CD4-positive, CD25-positive, alpha-beta regulatory T cell (primary cell): ENCODE measurements at regions not wholly inside any gene's neighbourhood (a gene's known extent, or its start where the extent isn't known, plus 50 kb on each side); places are given as distances from the start of the nearest gene placed in this dataset.

ENCODE experiments used
- ATAC-seq, 2 donors: fragments of 150-1000 bp; cut with Tn5 transposase; one replicate each; pipeline ENCODE4 v1.10.0; 2021; ENCODE audit warnings: low read depth in 2 of 2, moderate number of reproducible peaks in 2 of 2, moderate library complexity in 1 of 2
- DNase-seq, 3 donors: peaks; one replicate each; pipeline versions ENCODE4 v3.0.0 to v3.0.0-alpha.2; 2012 to 2022; ENCODE audit warnings: mixed read lengths in 1 of 3
- H3K27ac ChIP-seq: one replicate; pipeline ENCODE4 v1.7.0; 2013; ENCODE audit warnings: mild to moderate bottlenecking, low read length; ENCODE audit not compliant: insufficient read depth, poor library complexity, severe bottlenecking
- H3K27me3 ChIP-seq: one replicate; pipeline ENCODE4 v1.7.0; 2013; ENCODE audit warnings: low read length; ENCODE audit not compliant: control insufficient read depth, insufficient read depth
- H3K36me3 ChIP-seq: one replicate; pipeline ENCODE4 v1.7.0; 2013; ENCODE audit warnings: mild to moderate bottlenecking, low read length, moderate library complexity; ENCODE audit not compliant: control insufficient read depth, insufficient read depth
- H3K4me1 ChIP-seq: 2 replicates; pipeline ENCODE4 v1.7.0; 2013; ENCODE audit warnings: mild to moderate bottlenecking, low read length; ENCODE audit not compliant: insufficient read depth, control insufficient read depth, poor library complexity, severe bottlenecking
- H3K4me3 ChIP-seq: one replicate; pipeline ENCODE4 v1.7.0; 2013; ENCODE audit warnings: low read depth, mild to moderate bottlenecking, low read length, moderate library complexity
- H3K9me3 ChIP-seq, 2 experiments: 1 replicate in 1 of 2; 2 replicates in 1 of 2; pipeline ENCODE4 v1.7.0; 2013; ENCODE audit warnings: low read length in 2 of 2, mild to moderate bottlenecking in 1 of 2, moderate library complexity in 1 of 2; ENCODE audit not compliant: control insufficient read depth in 2 of 2
- H3K27ac Mint-ChIP-seq, 3 donors: one replicate each; pipeline ENCODE4 v1.8.0; 2020 to 2022; ENCODE audit warnings: mild to moderate bottlenecking in 3 of 3, mixed read lengths in 3 of 3, moderate library complexity in 2 of 3
- H3K27me3 Mint-ChIP-seq: one replicate; pipeline ENCODE4 v1.8.0; 2022; ENCODE audit warnings: mild to moderate bottlenecking, mixed read lengths
- H3K36me3 Mint-ChIP-seq: one replicate; pipeline ENCODE4 v1.8.0; 2020; ENCODE audit warnings: mixed read lengths
- H3K4me1 Mint-ChIP-seq, 4 donors: one replicate each; pipeline ENCODE4 v1.8.0; 2020 to 2022; ENCODE audit warnings: mixed read lengths in 4 of 4, mild to moderate bottlenecking in 1 of 4
- H3K4me3 Mint-ChIP-seq, 4 donors: one replicate each; pipeline ENCODE4 v1.8.0; 2020 to 2022; ENCODE audit warnings: mild to moderate bottlenecking in 4 of 4, mixed read lengths in 4 of 4, moderate library complexity in 3 of 4
- H3K9me3 Mint-ChIP-seq, 7 donors: one replicate each; pipeline ENCODE4 v1.8.0; 2020 to 2022; ENCODE audit warnings: mixed read lengths in 7 of 7, mild to moderate bottlenecking in 3 of 7, moderate library complexity in 2 of 7

DNA sequence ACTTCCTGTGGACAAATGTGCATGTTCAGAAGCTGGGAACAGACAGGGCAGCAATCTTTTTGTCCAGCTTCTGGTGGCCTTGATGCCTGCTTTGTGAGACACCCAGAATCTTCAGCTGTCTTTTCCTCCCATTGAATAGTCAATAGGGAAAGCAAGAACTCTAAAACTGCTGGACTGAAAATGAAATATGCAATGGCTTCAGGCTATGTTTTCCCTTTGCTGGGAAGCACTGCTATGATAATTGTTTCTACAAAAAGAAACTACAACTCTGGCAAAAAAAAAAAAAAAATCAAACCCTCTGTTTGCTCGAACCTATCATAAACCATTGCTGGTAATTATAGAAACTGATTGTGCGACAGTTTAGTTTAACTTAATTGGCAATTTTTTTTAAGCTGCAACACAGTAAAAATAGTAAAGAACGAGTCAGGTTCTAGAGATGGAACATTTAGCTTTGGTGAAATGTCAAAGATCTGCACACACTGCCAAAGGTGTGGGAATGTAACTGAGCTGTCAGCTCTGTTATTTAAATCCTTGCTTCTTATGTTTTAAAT, 79.1 kb upstream of the NEUROD6 start:
- Mint-ChIP-seq H3K9me3 (peaks cover 0 to 2% (median 0%) of the 10 kb centered on the region in 7 donors), H3K36me3 (no peaks in the 10 kb centered on the region), H3K27ac (no peak overlapping the region), H3K4me1 (no peaks in the 10 kb centered on the region), H3K27me3 (no peaks in the 10 kb centered on the region), H3K4me3 (no peak overlapping the region)
- no peaks in the 10 kb centered on the region for H3K9me3 ChIP-seq
- ATAC-seq (no peak), DNase-seq (no peak)
- no peak overlapping the region for H3K4me3 ChIP-seq
- H3K27me3 ChIP-seq: no peaks in the 10 kb centered on the region
- H3K27ac ChIP-seq: no peak overlapping the region
- no peaks in the 10 kb centered on the region for H3K36me3 ChIP-seq
- H3K4me1 ChIP-seq: no peaks in the 10 kb centered on the region

- no peaks in the 10 kb centered on the region for H3K36me3 Mint-ChIP-seq
- DNase-seq (no peak), ATAC-seq (no peak)
- H3K9me3 Mint-ChIP-seq: peaks cover 0 to 2% (median 0%) of the 10 kb centered on the region in 7 donors
- H3K4me1 ChIP-seq: no peaks in the 10 kb centered on the region
- no peaks in the 10 kb centered on the region for H3K9me3 ChIP-seq
- no peaks in the 10 kb centered on the region for H3K27me3 Mint-ChIP-seq
- no peaks in the 10 kb centered on the region for H3K4me1 Mint-ChIP-seq
- H3K4me3 ChIP-seq: no peak overlapping the region
- no peak overlapping the region for H3K27ac ChIP-seq
- no peak overlapping the region for H3K27ac Mint-ChIP-seq
- H3K27me3 ChIP-seq: no peaks in the 10 kb centered on the region
- H3K36me3 ChIP-seq: no peaks in the 10 kb centered on the region
- no peak overlapping the region for H3K4me3 Mint-ChIP-seq
Measured at GRCh38 chr7:31420948-31421347, 80.4 kb upstream of the NEUROD6 start.

- Mint-ChIP-seq H3K4me3 (no peak overlapping the region), H3K9me3 (peaks cover 0 to 2% (median 0%) of the 10 kb centered on the region in 7 donors), H3K4me1 (no peaks in the 10 kb centered on the region), H3K36me3 (no peaks in the 10 kb centered on the region), H3K27me3 (no peaks in the 10 kb centered on the region), H3K27ac (no peak overlapping the region)
- no peak for DNase-seq
- no peaks in the 10 kb centered on the region for H3K27me3 ChIP-seq
- no peaks in the 10 kb centered on the region for H3K4me1 ChIP-seq
- no peak overlapping the region for H3K4me3 ChIP-seq
- H3K27ac ChIP-seq: no peak overlapping the region
- no peak for ATAC-seq
- H3K36me3 ChIP-seq: no peaks in the 10 kb centered on the region
- no peaks in the 10 kb centered on the region for H3K9me3 ChIP-seq
Measured at GRCh38 chr7:31421607-31422006, 81.1 kb upstream of the NEUROD6 start.

- H3K27ac Mint-ChIP-seq: no peak overlapping the region
- no peaks in the 10 kb centered on the region for H3K27me3 Mint-ChIP-seq
- H3K27me3 ChIP-seq: no peaks in the 10 kb centered on the region
- H3K4me1 ChIP-seq: no peaks in the 10 kb centered on the region
- DNase-seq (no peak), ATAC-seq (no peak)
- H3K4me3 Mint-ChIP-seq: no peak overlapping the region
- H3K4me3 ChIP-seq: no peak overlapping the region
- no peaks in the 10 kb centered on the region for H3K4me1 Mint-ChIP-seq
- peaks cover 0 to 3% (median 0%) of the 10 kb centered on the region in 7 donors for H3K9me3 Mint-ChIP-seq
- H3K36me3 ChIP-seq: no peaks in the 10 kb centered on the region
- H3K9me3 ChIP-seq: no peaks in the 10 kb centered on the region
- H3K36me3 Mint-ChIP-seq: no peaks in the 10 kb centered on the region
- H3K27ac ChIP-seq: no peak overlapping the region
Measured at GRCh38 chr7:31423994-31424393, 83.5 kb upstream of the NEUROD6 start.

DNA sequence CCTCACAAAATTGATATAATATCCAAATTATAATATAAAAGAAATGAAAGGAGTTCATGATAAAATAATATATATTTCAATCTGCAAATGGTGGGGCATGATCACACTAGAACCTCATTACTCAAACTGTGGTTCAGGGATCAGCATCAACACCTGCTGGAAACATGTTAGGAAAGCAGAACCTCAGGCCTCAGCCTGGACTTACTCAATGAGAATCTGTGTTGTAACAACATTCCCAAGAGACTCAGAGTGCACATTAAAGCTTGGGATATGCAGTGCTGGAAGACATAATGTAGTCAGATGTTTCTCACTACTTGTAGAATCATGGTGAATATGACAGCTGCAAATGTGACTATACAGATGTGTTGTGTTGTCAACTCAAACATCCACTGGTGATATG, 81.7 kb upstream of the ITPRID1 start:
- H3K27me3 ChIP-seq: no peaks in the 10 kb centered on the region
- Mint-ChIP-seq H3K27me3 (no peaks in the 10 kb centered on the region), H3K36me3 (no peaks in the 10 kb centered on the region), H3K4me1 (no peaks in the 10 kb centered on the region), H3K27ac (no peak overlapping the region), H3K4me3 (no peak overlapping the region), H3K9me3 (peaks cover 0 to 6% (median 0%) of the 10 kb centered on the region in 7 donors)
- no peak overlapping the region for H3K4me3 ChIP-seq
- DNase-seq: no peak
- H3K27ac ChIP-seq: no peak overlapping the region
- no peak for ATAC-seq
- no peaks in the 10 kb centered on the region for H3K4me1 ChIP-seq
- no peaks in the 10 kb centered on the region for H3K9me3 ChIP-seq
- no peaks in the 10 kb centered on the region for H3K36me3 ChIP-seq

- no peaks in the 10 kb centered on the region for H3K4me1 Mint-ChIP-seq
- Histone ChIP-seq H3K36me3 (no peaks in the 10 kb centered on the region), H3K27ac (no peak overlapping the region), H3K4me3 (no peak overlapping the region), H3K9me3 (no peaks in the 10 kb centered on the region), H3K4me1 (no peaks in the 10 kb centered on the region), H3K27me3 (no peaks in the 10 kb centered on the region)
- peaks cover 0 to 6% (median 0%) of the 10 kb centered on the region in 7 donors for H3K9me3 Mint-ChIP-seq
- no peak for DNase-seq
- ATAC-seq: no peak
- H3K36me3 Mint-ChIP-seq: no peaks in the 10 kb centered on the region
- H3K27ac Mint-ChIP-seq: no peak overlapping the region
- H3K4me3 Mint-ChIP-seq: no peak overlapping the region
- H3K27me3 Mint-ChIP-seq: no peaks in the 10 kb centered on the region
Measured at GRCh38 chr7:31432836-31433340, 81.0 kb upstream of the ITPRID1 start.

- no peak for DNase-seq
- no peak overlapping the region for H3K4me3 ChIP-seq
- H3K27ac ChIP-seq: no peak overlapping the region
- no peaks in the 10 kb centered on the region for H3K36me3 Mint-ChIP-seq
- H3K9me3 Mint-ChIP-seq: peaks cover 0 to 6% (median 0%) of the 10 kb centered on the region in 7 donors
- no peaks in the 10 kb centered on the region for H3K27me3 ChIP-seq
- H3K9me3 ChIP-seq: no peaks in the 10 kb centered on the region
- no peaks in the 10 kb centered on the region for H3K4me1 Mint-ChIP-seq
- ATAC-seq: no peak
- no peaks in the 10 kb centered on the region for H3K4me1 ChIP-seq
- no peak overlapping the region for H3K4me3 Mint-ChIP-seq
- H3K27ac Mint-ChIP-seq: no peak overlapping the region
- H3K36me3 ChIP-seq: no peaks in the 10 kb centered on the region
- H3K27me3 Mint-ChIP-seq: no peaks in the 10 kb centered on the region
Measured at GRCh38 chr7:31437250-31437865, 76.5 kb upstream of the ITPRID1 start.

DNA sequence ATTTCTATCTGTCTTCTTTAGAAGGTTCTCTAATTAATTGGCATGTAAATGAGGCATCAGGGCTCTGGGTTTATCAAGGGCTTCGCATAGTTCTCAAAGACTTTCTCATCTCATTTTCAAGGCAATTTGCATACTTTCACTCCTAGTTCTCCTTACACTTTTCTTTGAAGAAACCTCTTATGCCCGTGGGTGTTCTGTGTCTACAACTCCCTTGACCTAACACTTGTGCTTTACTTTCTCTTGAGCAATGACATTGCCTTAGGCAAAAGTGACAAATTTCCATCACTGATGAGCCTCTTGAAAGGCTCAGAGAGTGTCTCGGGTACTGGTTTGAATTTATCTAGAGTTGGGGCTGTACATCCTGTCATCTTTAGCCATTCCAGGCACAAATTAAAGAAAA, 74.7 kb upstream of the ITPRID1 start:
- H3K27me3 ChIP-seq: no peaks in the 10 kb centered on the region
- H3K4me1 ChIP-seq: no peaks in the 10 kb centered on the region
- no peaks in the 10 kb centered on the region for H3K27me3 Mint-ChIP-seq
- no peaks in the 10 kb centered on the region for H3K36me3 ChIP-seq
- H3K9me3 Mint-ChIP-seq: peaks cover 0 to 6% (median 0%) of the 10 kb centered on the region in 7 donors
- no peak overlapping the region for H3K27ac Mint-ChIP-seq
- no peaks in the 10 kb centered on the region for H3K36me3 Mint-ChIP-seq
- no peaks in the 10 kb centered on the region for H3K4me1 Mint-ChIP-seq
- H3K27ac ChIP-seq: no peak overlapping the region
- DNase-seq: no peak
- H3K4me3 Mint-ChIP-seq: no peak overlapping the region
- no peaks in the 10 kb centered on the region for H3K9me3 ChIP-seq
- no peak overlapping the region for H3K4me3 ChIP-seq
- no peak for ATAC-seq
